H1 (cell line): ENCODE measurements at regions not wholly inside any gene's neighbourhood (a gene's known extent, or its start where the extent isn't known, plus 50 kb on each side); places are given as distances from the start of the nearest gene placed in this dataset.

Experiments
- CTCF ChIP-seq, 3 experiments: IDR thresholded peaks; 1 replicate in 2 of 3; 2 replicates in 1 of 3; pipeline versions ENCODE4 v1.5.1 to v1.6.1; 2011; ENCODE audit warnings: low read length in 3 of 3, mild to moderate bottlenecking in 3 of 3, inconsistent platforms in 2 of 3, low read depth in 1 of 3, moderate library complexity in 1 of 3; ENCODE audit not compliant: insufficient read depth in 1 of 3; ENCODE audit errors: control extremely low read depth in 1 of 3
- E2F6 ChIP-seq: IDR thresholded peaks from 2 replicates; pipeline ENCODE4 v1.6.1; 2012; ENCODE audit warnings: inconsistent platforms
- POLR2A ChIP-seq, 2 experiments: IDR thresholded peaks; 1 replicate in 1 of 2; 2 replicates in 1 of 2; pipeline ENCODE4 v1.6.1; 2011; ENCODE audit warnings: low read depth in 2 of 2, low read length in 2 of 2, mild to moderate bottlenecking in 2 of 2; ENCODE audit errors: control extremely low read depth in 1 of 2
- YY1 ChIP-seq: IDR thresholded peaks from 2 replicates; pipeline ENCODE4 v1.6.1; 2011; ENCODE audit warnings: low read depth, mild to moderate bottlenecking, low read length

- TF ChIP-seq E2F6 (no peak), CTCF (IDR thresholded peaks at IDR 0.05; ENCODE audit: control extremely low read depth in 1 of 3, insufficient read depth in 1 of 3, low read depth in 1 of 3, low read length in 3 of 3) (no peak), YY1 (no peak), POLR2A (IDR thresholded peaks at IDR 0.05; ENCODE audit: control extremely low read depth in 1 of 2, low read depth in 2 of 2, low read length in 2 of 2) (no peak)
These were observed 157.5 kb upstream of the PHYHIPL start for GRCh38 chr10:59018977-59019376.
